ENCODE measurements at regions not wholly inside any gene's neighbourhood (a gene's known extent, or its start where the extent isn't known, plus 50 kb on each side); places are given as distances from the start of the nearest gene placed in this dataset.

DNA sequence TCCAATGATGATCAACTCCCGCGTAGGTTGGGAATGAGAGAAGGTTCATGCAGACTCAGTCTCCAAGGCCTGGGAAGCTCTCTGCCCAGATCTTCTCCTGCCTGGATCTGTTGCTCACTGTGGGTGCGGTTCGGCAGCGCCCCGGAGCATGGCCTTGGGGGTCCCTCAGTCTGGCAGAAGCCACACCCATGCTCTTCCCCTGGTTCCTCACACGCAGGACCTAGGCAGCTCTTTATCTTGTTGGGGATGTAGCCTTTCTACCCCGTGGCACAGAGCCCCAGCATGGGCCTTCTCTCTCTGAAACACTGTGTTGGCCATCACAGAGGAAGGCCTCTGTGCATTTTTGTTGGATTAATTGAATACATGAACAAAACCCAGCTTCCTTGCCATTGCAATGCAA lies 1461.6 kb downstream of the BRD1 start:
- no peak for TF ChIP-seq POLR2AphosphoS5 (IDR thresholded peaks at IDR 0.05; ENCODE audit: borderline replicate concordance, low read depth, low read length)
- TF ChIP-seq EZH2 (IDR thresholded peaks at IDR 0.05): no peak
